Epithelial cell of esophagus (primary cell): ENCODE measurements at regions not wholly inside any gene's neighbourhood (a gene's known extent, or its start where the extent isn't known, plus 50 kb on each side); places are given as distances from the start of the nearest gene placed in this dataset.

Experiments used
- DNase-seq: peaks from one replicate; pipeline ENCODE4 v3.0.0; 2010; ENCODE audit warnings: low read depth
- H3K4me3 ChIP-seq: 2 replicates; pipeline ENCODE4 v1.5.1; 2011; ENCODE audit warnings: mild to moderate bottlenecking, low read length, control low read depth
- CTCF ChIP-seq: IDR thresholded peaks from 2 replicates; pipeline ENCODE4 v1.5.1; 2011; ENCODE audit warnings: low read depth, mild to moderate bottlenecking, low read length, control low read depth, inconsistent platforms; ENCODE audit not compliant: insufficient read depth; ENCODE audit errors: missing control alignments

GRCh38 chr3:164521644-164522043 is 556.7 kb downstream of the SI start:
- no peak for DNase-seq
- H3K4me3 ChIP-seq, result no peak overlapping the region
- TF ChIP-seq CTCF, result no peak

DNA sequence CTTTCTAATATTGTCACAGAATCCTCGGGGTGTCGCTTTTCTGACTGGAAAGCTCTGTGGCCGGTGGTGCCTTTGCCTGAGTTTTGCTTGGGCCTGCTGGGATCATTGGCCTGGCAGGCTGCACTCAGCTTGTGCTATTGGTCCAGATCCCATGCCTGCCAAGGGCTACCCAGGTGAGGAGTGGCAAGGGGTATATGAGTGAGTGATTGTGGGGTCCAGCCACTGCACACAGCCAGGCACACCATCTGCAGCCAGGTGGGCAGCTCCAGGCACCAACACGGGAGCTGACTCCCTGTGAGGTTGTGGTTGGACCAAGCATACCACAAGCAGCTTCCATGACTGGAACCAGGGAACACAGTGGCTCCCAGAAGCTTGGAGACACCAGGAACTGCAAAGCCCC is 557.2 kb downstream of the SI start:
- no peak overlapping the region for H3K4me3 ChIP-seq
- DNase-seq, result no peak
- no peak for TF ChIP-seq CTCF

DNA sequence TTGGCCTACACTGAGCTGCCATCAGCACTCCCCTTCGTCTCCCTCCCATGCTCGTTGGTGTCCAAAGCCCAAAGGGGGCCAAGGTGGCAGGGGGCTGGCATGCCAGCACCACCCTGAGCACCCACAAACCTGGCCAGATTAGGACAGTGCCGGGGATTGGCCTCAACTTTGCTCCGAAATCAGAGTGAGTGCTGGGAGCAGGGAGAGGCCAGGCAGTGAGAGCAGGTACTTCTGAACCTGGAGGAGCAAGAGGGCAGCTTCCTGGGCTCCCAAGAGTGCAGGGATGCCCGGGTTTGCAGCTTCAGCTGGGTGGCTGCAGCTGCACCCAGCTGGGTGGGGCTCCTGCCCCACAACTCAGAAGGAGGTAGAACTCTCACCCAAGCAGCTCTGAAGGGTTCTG is 563.0 kb downstream of the SI start:
- no peak overlapping the region for H3K4me3 ChIP-seq
- TF ChIP-seq CTCF, result no peak
- DNase-seq, result no peak

- no peak overlapping the region for H3K4me3 ChIP-seq
- TF ChIP-seq CTCF, result no peak
- DNase-seq, result no peak
Observed at GRCh38 chr3:164514576-164514975, 563.7 kb downstream of the SI start.

DNA sequence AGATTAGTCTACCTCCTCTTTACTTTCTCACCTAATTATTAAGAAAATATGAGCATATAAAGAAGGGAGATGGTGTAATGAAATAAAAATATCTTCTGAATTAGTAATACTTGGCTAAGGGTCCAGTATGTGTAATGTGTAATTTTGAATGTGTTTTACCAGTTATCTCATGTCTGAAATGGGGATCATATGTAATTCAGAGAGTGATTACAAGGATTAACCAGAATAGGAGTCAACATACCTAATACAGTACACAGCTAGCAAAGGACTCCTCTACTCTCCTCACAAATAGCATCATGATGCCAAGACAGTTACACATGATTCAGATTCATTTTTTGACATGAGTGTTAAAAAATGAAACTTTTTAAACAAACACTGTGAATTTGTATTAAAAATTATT is 570.4 kb downstream of the SI start:
- no peak for TF ChIP-seq CTCF
- no peak overlapping the region for H3K4me3 ChIP-seq
- no peak for DNase-seq

GRCh38 chr3:164498917-164499316 is 579.4 kb downstream of the SI start:
- DNase-seq, result no peak
- TF ChIP-seq CTCF, result no peak
- no peak overlapping the region for H3K4me3 ChIP-seq

DNA sequence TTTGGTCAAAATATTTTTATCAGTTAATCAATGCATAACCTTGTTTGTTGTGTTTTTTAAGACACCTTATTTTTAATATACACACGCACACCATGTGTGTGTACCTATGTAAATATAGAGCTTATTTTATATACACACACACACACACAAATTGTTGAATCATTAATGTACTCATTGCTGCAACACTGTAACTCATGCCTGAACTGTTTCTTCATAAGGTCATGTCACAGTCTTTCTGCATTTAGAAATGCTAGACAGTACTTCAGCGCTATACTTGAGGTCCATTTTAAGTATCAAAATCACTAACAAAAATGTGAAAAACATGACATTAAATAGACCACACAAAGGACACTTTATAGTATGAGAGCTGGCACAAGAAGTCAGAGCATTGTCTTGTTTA is 589.4 kb downstream of the SI start:
- no peak for DNase-seq
- no peak overlapping the region for H3K4me3 ChIP-seq
- TF ChIP-seq CTCF, result no peak
